ENCODE measurements at regions not wholly inside any gene's neighbourhood (a gene's known extent, or its start where the extent isn't known, plus 50 kb on each side); places are given as distances from the start of the nearest gene placed in this dataset.

GRCh38 chrX:69037786-69038185 is 127.5 kb downstream of the PJA1 start:
- Mint-ChIP-seq H3K27ac (no peak overlapping the region), H3K9me3 (no peaks in the 10 kb centered on the region), H3K27me3 (no peaks in the 10 kb centered on the region), H3K4me3 (no peak overlapping the region), H3K4me1 (no peaks in the 10 kb centered on the region), H3K36me3 (ENCODE audit: low read depth) (no peaks in the 10 kb centered on the region)
- no peak for DNase-seq
- CTCF ChIA-PET: no interaction called here
- POLR2A ChIA-PET: no interaction called here

- CTCF ChIA-PET: no interaction called here
Observed at GRCh38 chrX:69036674-69037573, 128.3 kb downstream of the PJA1 start.

GRCh38 chrX:69034451-69034850 is 130.8 kb downstream of the PJA1 start:
- Mint-ChIP-seq H3K27ac (no peak overlapping the region), H3K4me3 (no peak overlapping the region), H3K9me3 (no peaks in the 10 kb centered on the region), H3K4me1 (no peaks in the 10 kb centered on the region), H3K27me3 (no peaks in the 10 kb centered on the region), H3K36me3 (ENCODE audit: low read depth) (no peaks in the 10 kb centered on the region)
- POLR2A ChIA-PET: no interaction called here
- CTCF ChIA-PET: no interaction called here
- DNase-seq: no peak

More at GRCh38 chrX:69036674-69037573, 128.3 kb downstream of the PJA1 start:
- no peak overlapping the region for H3K27ac Mint-ChIP-seq
- no peak overlapping the region for H3K4me3 Mint-ChIP-seq
- POLR2A ChIA-PET: no interaction called here
- no peaks in the 10 kb centered on the region for H3K36me3 Mint-ChIP-seq (ENCODE audit: low read depth)
- H3K4me1 Mint-ChIP-seq: no peaks in the 10 kb centered on the region
- DNase-seq: no peak
- H3K27me3 Mint-ChIP-seq: no peaks in the 10 kb centered on the region
- no peaks in the 10 kb centered on the region for H3K9me3 Mint-ChIP-seq

- Mint-ChIP-seq H3K9me3 (no peaks in the 10 kb centered on the region), H3K36me3 (ENCODE audit: low read depth) (no peaks in the 10 kb centered on the region), H3K4me1 (no peaks in the 10 kb centered on the region), H3K27me3 (no peaks in the 10 kb centered on the region), H3K4me3 (no peak overlapping the region), H3K27ac (no peak overlapping the region)
- no peak for DNase-seq
- ChIA-PET POLR2A (no interaction called here), CTCF (no interaction called here)
Observed at GRCh38 chrX:69033936-69034335, 131.3 kb downstream of the PJA1 start.

GRCh38 chrX:69032601-69033000 is 132.7 kb downstream of the PJA1 start:
- no peaks in the 10 kb centered on the region for H3K9me3 Mint-ChIP-seq
- CTCF ChIA-PET: interaction anchor here (0.6 kb wide), 1 partner anchor 295 kb away, joined by 3 read pairs; no protein-coding TSS in a partner anchor
- no peaks in the 10 kb centered on the region for H3K27me3 Mint-ChIP-seq
- POLR2A ChIA-PET: no interaction called here
- H3K4me1 Mint-ChIP-seq: no peaks in the 10 kb centered on the region
- H3K27ac Mint-ChIP-seq: no peak overlapping the region
- DNase-seq: no peak
- no peak overlapping the region for H3K4me3 Mint-ChIP-seq
- H3K36me3 Mint-ChIP-seq (ENCODE audit: low read depth): no peaks in the 10 kb centered on the region

- POLR2A ChIA-PET: no interaction called here
- H3K27me3 Mint-ChIP-seq: no peaks in the 10 kb centered on the region
- no peak for DNase-seq
- H3K27ac Mint-ChIP-seq: no peak overlapping the region
- CTCF ChIA-PET: no interaction called here
- H3K36me3 Mint-ChIP-seq (ENCODE audit: low read depth): no peaks in the 10 kb centered on the region
- H3K4me3 Mint-ChIP-seq: no peak overlapping the region
- no peaks in the 10 kb centered on the region for H3K9me3 Mint-ChIP-seq
- H3K4me1 Mint-ChIP-seq: no peaks in the 10 kb centered on the region
Observed at GRCh38 chrX:69031971-69032391, 133.3 kb downstream of the PJA1 start.

- Mint-ChIP-seq H3K27me3 (no peaks in the 10 kb centered on the region), H3K36me3 (ENCODE audit: low read depth) (no peaks in the 10 kb centered on the region), H3K4me1 (no peaks in the 10 kb centered on the region), H3K9me3 (no peaks in the 10 kb centered on the region), H3K4me3 (no peak overlapping the region), H3K27ac (no peak overlapping the region)
- POLR2A ChIA-PET: no interaction called here
- no peak for DNase-seq
- CTCF ChIA-PET: no interaction called here
Observed at GRCh38 chrX:69031181-69031580, 134.1 kb downstream of the PJA1 start.

- POLR2A ChIA-PET: no interaction called here
Observed at GRCh38 chrX:69029771-69030170, 135.5 kb downstream of the PJA1 start.

GRCh38 chrX:69028761-69029120 is 136.5 kb downstream of the PJA1 start:
- H3K27ac Mint-ChIP-seq: no peak overlapping the region
- CTCF ChIA-PET: no interaction called here
- no peaks in the 10 kb centered on the region for H3K36me3 Mint-ChIP-seq (ENCODE audit: low read depth)
- H3K9me3 Mint-ChIP-seq: no peaks in the 10 kb centered on the region
- DNase-seq: no peak
- H3K4me1 Mint-ChIP-seq: no peaks in the 10 kb centered on the region
- H3K4me3 Mint-ChIP-seq: no peak overlapping the region
- no peaks in the 10 kb centered on the region for H3K27me3 Mint-ChIP-seq
- POLR2A ChIA-PET: no interaction called here

More at GRCh38 chrX:69029771-69030170, 135.5 kb downstream of the PJA1 start:
- Mint-ChIP-seq H3K4me1 (no peaks in the 10 kb centered on the region), H3K27ac (no peak overlapping the region), H3K4me3 (no peak overlapping the region), H3K27me3 (no peaks in the 10 kb centered on the region), H3K9me3 (no peaks in the 10 kb centered on the region), H3K36me3 (ENCODE audit: low read depth) (no peaks in the 10 kb centered on the region)
- DNase-seq: no peak
- CTCF ChIA-PET: no interaction called here

- ChIA-PET POLR2A (no interaction called here), CTCF (no interaction called here)
- DNase-seq: no peak
- H3K36me3 Mint-ChIP-seq (ENCODE audit: low read depth): no peaks in the 10 kb centered on the region
- no peaks in the 10 kb centered on the region for H3K4me1 Mint-ChIP-seq
- H3K4me3 Mint-ChIP-seq: no peak overlapping the region
- no peaks in the 10 kb centered on the region for H3K9me3 Mint-ChIP-seq
- no peak overlapping the region for H3K27ac Mint-ChIP-seq
- H3K27me3 Mint-ChIP-seq: no peaks in the 10 kb centered on the region
Observed at GRCh38 chrX:69028006-69028760, 137.1 kb downstream of the PJA1 start.

GRCh38 chrX:69027181-69028005 is 137.9 kb downstream of the PJA1 start:
- no peaks in the 10 kb centered on the region for H3K27me3 Mint-ChIP-seq
- H3K9me3 Mint-ChIP-seq: no peaks in the 10 kb centered on the region
- no peaks in the 10 kb centered on the region for H3K4me1 Mint-ChIP-seq
- H3K4me3 Mint-ChIP-seq: no peak overlapping the region
- CTCF ChIA-PET: no interaction called here
- no peak for DNase-seq
- no peaks in the 10 kb centered on the region for H3K36me3 Mint-ChIP-seq (ENCODE audit: low read depth)
- H3K27ac Mint-ChIP-seq: no peak overlapping the region
- POLR2A ChIA-PET: no interaction called here

- no peak for DNase-seq
- POLR2A ChIA-PET: no interaction called here
- CTCF ChIA-PET: no interaction called here
- H3K4me3 Mint-ChIP-seq: no peak overlapping the region
- no peaks in the 10 kb centered on the region for H3K9me3 Mint-ChIP-seq
- H3K27ac Mint-ChIP-seq: no peak overlapping the region
- H3K4me1 Mint-ChIP-seq: no peaks in the 10 kb centered on the region
- H3K27me3 Mint-ChIP-seq: no peaks in the 10 kb centered on the region
- H3K36me3 Mint-ChIP-seq (ENCODE audit: low read depth): no peaks in the 10 kb centered on the region
Observed at GRCh38 chrX:69025802-69026301, 139.4 kb downstream of the PJA1 start.

GRCh38 chrX:69024931-69025330 is 140.3 kb downstream of the PJA1 start:
- ChIA-PET CTCF (no interaction called here), POLR2A (no interaction called here)
- H3K27me3 Mint-ChIP-seq: no peaks in the 10 kb centered on the region
- no peak for DNase-seq
- H3K36me3 Mint-ChIP-seq (ENCODE audit: low read depth): no peaks in the 10 kb centered on the region
- H3K9me3 Mint-ChIP-seq: no peaks in the 10 kb centered on the region
- H3K4me3 Mint-ChIP-seq: no peak overlapping the region
- H3K4me1 Mint-ChIP-seq: no peaks in the 10 kb centered on the region
- H3K27ac Mint-ChIP-seq: no peak overlapping the region
